DOHH2 (cell line): ENCODE measurements at regions not wholly inside any gene's neighbourhood (a gene's known extent, or its start where the extent isn't known, plus 50 kb on each side); places are given as distances from the start of the nearest gene placed in this dataset.

Source experiments
- CTCF ChIP-seq: fragments of 200-600 bp; sonication (generic); IDR thresholded peaks from one replicate; pipeline ENCODE4 v1.5.1; 2014; ENCODE audit warnings: antibody characterized with exemption, mild to moderate bottlenecking, low read depth, low read length; ENCODE audit not compliant: poor library complexity, severe bottlenecking
- EZH2phosphoT487 ChIP-seq: fragments of 200-600 bp; sonication (generic); IDR thresholded peaks from 2 replicates; pipeline ENCODE4 v1.6.1; 2017; ENCODE audit warnings: borderline replicate concordance, mild to moderate bottlenecking, antibody characterized with exemption, low read length, moderate library complexity, mixed read lengths

DNA sequence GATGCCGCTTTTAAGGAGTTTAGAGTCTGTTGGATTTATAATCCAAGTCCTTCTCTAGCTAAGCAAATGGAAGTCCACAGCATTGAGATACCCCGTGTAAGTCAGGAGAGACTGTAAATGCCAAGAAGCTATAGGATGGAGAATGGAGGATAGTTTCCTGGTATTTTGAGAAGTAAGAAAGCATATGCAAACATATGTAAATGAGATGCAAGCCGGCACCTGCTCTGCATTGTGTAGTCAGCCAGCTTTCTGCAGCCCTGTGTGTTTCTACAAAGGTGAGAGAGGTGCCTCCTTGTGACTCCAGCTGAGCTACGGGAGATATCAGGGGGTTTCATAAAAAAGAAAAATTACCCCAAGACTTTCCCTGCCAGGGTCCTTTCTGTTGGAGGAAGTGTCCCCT is 176.3 kb downstream of the RPS24 start:
- TF ChIP-seq CTCF (no peak), EZH2phosphoT487 (no peak)
